Stimulated activated naive CD8-positive, alpha-beta T cell treated with anti-CD3 and anti-CD28 coated beads, Interleukin-15, Interleukin-2, amounts not matched to agents 100 U/mL and 50 U/mL, for 24 hours (primary cell): ENCODE measurements at regions not wholly inside any gene's neighbourhood (a gene's known extent, or its start where the extent isn't known, plus 50 kb on each side); places are given as distances from the start of the nearest gene placed in this dataset.
"Not testable (repeated sequence)": the region's sequence is repeated elsewhere in the genome, so short reads cannot be mapped to it uniquely, and the experiment has no call there.

Source experiments
- ATAC-seq: fragments of 150-1000 bp; cut with Tn5 transposase; one replicate; pipeline ENCODE4 v1.10.0; 2021
- DNase-seq: peaks from one replicate; pipeline ENCODE4 v3.0.0; 2021

GRCh38 chr1:56266359-56266758 is 313.0 kb downstream of the PLPP3 start:
- no peak for ATAC-seq

GRCh38 chr1:56265216-56265615 is 314.1 kb downstream of the PLPP3 start:
- ATAC-seq (no peak), DNase-seq (no peak)

More at GRCh38 chr1:56266359-56266758, 313.0 kb downstream of the PLPP3 start:
- no peak for DNase-seq

GRCh38 chr1:56263908-56264307 is 315.5 kb downstream of the PLPP3 start:
- no peak for DNase-seq
- no peak for ATAC-seq

GRCh38 chr1:56258371-56258770 is 321.0 kb downstream of the PLPP3 start:
- ATAC-seq (no peak), DNase-seq (no peak)

- DNase-seq (no peak), ATAC-seq (no peak)
Measured at GRCh38 chr1:56257726-56258125, 321.6 kb downstream of the PLPP3 start.

- no peak for DNase-seq
- ATAC-seq = no peak
Measured at GRCh38 chr1:56256153-56257000, 323.0 kb downstream of the PLPP3 start.

- no peak for ATAC-seq
- DNase-seq = no peak
Measured at GRCh38 chr1:56255516-56256152, 323.7 kb downstream of the PLPP3 start.

GRCh38 chr1:56254130-56254529 is 325.2 kb downstream of the PLPP3 start:
- ATAC-seq = no peak
- DNase-seq = no peak

GRCh38 chr1:56250809-56251208 is 328.6 kb downstream of the PLPP3 start:
- no peak for ATAC-seq

GRCh38 chr1:56249234-56249633 is 330.1 kb downstream of the PLPP3 start:
- ATAC-seq = no peak
- DNase-seq = no peak

More at GRCh38 chr1:56250809-56251208, 328.6 kb downstream of the PLPP3 start:
- DNase-seq = no peak

- ATAC-seq = no peak
- DNase-seq = no peak
Measured at GRCh38 chr1:56248138-56248537, 331.2 kb downstream of the PLPP3 start.

GRCh38 chr1:56246726-56247125 is 332.6 kb downstream of the PLPP3 start:
- DNase-seq, ATAC-seq: not testable (repeated sequence)

GRCh38 chr1:56240400-56240799 is 339.0 kb downstream of the PLPP3 start:
- DNase-seq (no peak), ATAC-seq (no peak)

GRCh38 chr1:56237491-56238064 is 341.8 kb downstream of the PLPP3 start:
- no peak for DNase-seq
- ATAC-seq = no peak

- DNase-seq (no peak), ATAC-seq (no peak)
Measured at GRCh38 chr1:56236688-56237087, 342.7 kb downstream of the PLPP3 start.

GRCh38 chr1:56235909-56236510 is 343.4 kb downstream of the PLPP3 start:
- ATAC-seq = no peak
- DNase-seq = no peak

- ATAC-seq = no peak
- no peak for DNase-seq
Measured at GRCh38 chr1:56229186-56229585, 350.2 kb downstream of the PLPP3 start.

GRCh38 chr1:56227886-56228285 is 351.5 kb downstream of the PLPP3 start:
- DNase-seq (no peak), ATAC-seq (no peak)

GRCh38 chr1:56227401-56227800 is 352.0 kb downstream of the PLPP3 start:
- DNase-seq (no peak), ATAC-seq (no peak)

GRCh38 chr1:56225964-56226815 is 353.2 kb downstream of the PLPP3 start:
- DNase-seq = no peak
- ATAC-seq = no peak

GRCh38 chr1:56223968-56224367 is 355.4 kb downstream of the PLPP3 start:
- DNase-seq (no peak), ATAC-seq (no peak)
